Left ventricle myocardium inferior (tissue), 1 donor: ENCODE measurements at regions not wholly inside any gene's neighbourhood (a gene's known extent, or its start where the extent isn't known, plus 50 kb on each side); places are given as distances from the start of the nearest gene placed in this dataset.

Source experiments
- DNase-seq: peaks from one replicate; pipeline ENCODE4 v3.0.0-alpha.2; 2020
- H3K27ac ChIP-seq: fragments of 200-600 bp; replicated peaks from 2 replicates; pipeline ENCODE4 v1.8.0; 2021
- H3K27me3 ChIP-seq: fragments of 200-600 bp; 2 replicates; pipeline ENCODE4 v1.8.0; 2021; ENCODE audit warnings: low read depth
- H3K36me3 ChIP-seq: fragments of 200-600 bp; 2 replicates; pipeline ENCODE4 v1.8.0; 2021
- H3K4me1 ChIP-seq: fragments of 200-600 bp; 2 replicates; pipeline ENCODE4 v1.8.0; 2021
- H3K4me3 ChIP-seq: fragments of 200-600 bp; 2 replicates; pipeline ENCODE4 v1.8.0; 2021; ENCODE audit warnings: mild to moderate bottlenecking, moderate library complexity
- H3K9me3 ChIP-seq: fragments of 200-600 bp; replicated peaks from 2 replicates; pipeline ENCODE4 v1.8.0; 2021
- CTCF ChIP-seq: fragments of 200-600 bp; IDR thresholded peaks from 2 replicates; pipeline ENCODE4 v1.8.0; 2021; ENCODE audit warnings: antibody characterized with exemption, mild to moderate bottlenecking, borderline replicate concordance
- intact Hi-C: fragments of 100-400 bp; cut with micrococcal nuclease; formaldehyde crosslinking; loops from one replicate; pipeline ENCODE4 v1.11.0; 2022
- donor health status: DM: no; HTN: yes; CAD: no; lungs with severe emphysema.

- Histone ChIP-seq H3K27me3 (no peaks in the 10 kb centered on the region), H3K4me1 (no peaks in the 10 kb centered on the region), H3K4me3 (no peak overlapping the region), H3K9me3 (no peaks in the 10 kb centered on the region), H3K36me3 (no peaks in the 10 kb centered on the region), H3K27ac (no peak overlapping the region)
- intact Hi-C loops, result no loop called here
- no peak for TF ChIP-seq CTCF
- DNase-seq, result no peak
These were observed 120.8 kb upstream of the ARHGAP20 start for GRCh38 chr11:110833033-110833484.

GRCh38 chr11:110832539-110832938 lies 120.3 kb upstream of the ARHGAP20 start:
- DNase-seq, result no peak
- intact Hi-C loops, result no loop called here
- no peak for TF ChIP-seq CTCF

GRCh38 chr11:110832080-110832479 lies 119.8 kb upstream of the ARHGAP20 start:
- Histone ChIP-seq H3K9me3 (no peaks in the 10 kb centered on the region), H3K4me1 (no peaks in the 10 kb centered on the region), H3K4me3 (no peak overlapping the region), H3K27me3 (no peaks in the 10 kb centered on the region), H3K27ac (no peak overlapping the region), H3K36me3 (no peaks in the 10 kb centered on the region)
- intact Hi-C loops, result no loop called here
- DNase-seq, result no peak
- TF ChIP-seq CTCF, result no peak

More at GRCh38 chr11:110832539-110832938, 120.3 kb upstream of the ARHGAP20 start:
- H3K27me3 ChIP-seq, result no peaks in the 10 kb centered on the region
- H3K36me3 ChIP-seq, result no peaks in the 10 kb centered on the region
- no peaks in the 10 kb centered on the region for H3K9me3 ChIP-seq
- no peak overlapping the region for H3K4me3 ChIP-seq
- H3K4me1 ChIP-seq, result no peaks in the 10 kb centered on the region
- no peak overlapping the region for H3K27ac ChIP-seq

GRCh38 chr11:110830747-110831146 lies 118.5 kb upstream of the ARHGAP20 start:
- Histone ChIP-seq H3K9me3 (no peaks in the 10 kb centered on the region), H3K27me3 (no peaks in the 10 kb centered on the region), H3K36me3 (no peaks in the 10 kb centered on the region), H3K27ac (no peak overlapping the region), H3K4me3 (no peak overlapping the region), H3K4me1 (no peaks in the 10 kb centered on the region)
- DNase-seq, result no peak
- no peak for TF ChIP-seq CTCF
- intact Hi-C loops, result no loop called here

GRCh38 chr11:110830344-110830743 lies 118.1 kb upstream of the ARHGAP20 start:
- DNase-seq, result no peak
- intact Hi-C loops, result no loop called here
- Histone ChIP-seq H3K9me3 (no peaks in the 10 kb centered on the region), H3K4me3 (no peak overlapping the region), H3K4me1 (no peaks in the 10 kb centered on the region), H3K36me3 (no peaks in the 10 kb centered on the region), H3K27ac (no peak overlapping the region), H3K27me3 (no peaks in the 10 kb centered on the region)
- no peak for TF ChIP-seq CTCF

- H3K9me3 ChIP-seq, result no peaks in the 10 kb centered on the region
- no peak overlapping the region for H3K4me3 ChIP-seq
- TF ChIP-seq CTCF, result no peak
- H3K4me1 ChIP-seq, result no peaks in the 10 kb centered on the region
- no peak overlapping the region for H3K27ac ChIP-seq
- intact Hi-C loops, result no loop called here
- no peak for DNase-seq
- no peaks in the 10 kb centered on the region for H3K36me3 ChIP-seq
- no peaks in the 10 kb centered on the region for H3K27me3 ChIP-seq
These were observed 117.6 kb upstream of the ARHGAP20 start for GRCh38 chr11:110829873-110830272.
